Endothelial cell of umbilical vein (primary cell): ENCODE measurements at regions not wholly inside any gene's neighbourhood (a gene's known extent, or its start where the extent isn't known, plus 50 kb on each side); places are given as distances from the start of the nearest gene placed in this dataset.

Experiments used
- BruUV-seq: library from RNA; stranded (reverse); fragments of 400-500 nt; replicated peaks from 2 replicates; lab custom pipeline; 2021; lab: Mats Ljungman, UMichigan
- CTCF ChIA-PET: fragments of 300-600, 350-600 bp; sonication (Branson Sonifier 250); formaldehyde crosslinking; loops from one replicate; lab custom pipeline; 2021; ENCODE audit warnings: antibody characterized with exemption, inconsistent platforms; lab: Charles Lee
- POLR2A ChIA-PET: fragments of 300-600, 350-600 bp; sonication (Branson Sonifier 250); formaldehyde crosslinking; loops from one replicate; lab custom pipeline; 2021; ENCODE audit warnings: antibody characterized with exemption, inconsistent platforms; lab: Charles Lee
- DNase-seq: peaks from one replicate; pipeline ENCODE4 v3.0.0-alpha.2; 2011; ENCODE audit warnings: low read depth, low spot score
- FAIRE-seq: peaks from 2 replicates; lab custom pipeline; 2011; peaks lifted over from hg19 to GRCh38; lab: Jason Lieb, UNC
- H2AFZ ChIP-seq: 2 replicates; pipeline ENCODE4 v1.6.0; 2012; ENCODE audit warnings: low read depth, low read length, control low read depth, inconsistent platforms
- H3K27ac ChIP-seq: 2 replicates; pipeline ENCODE4 v1.5.1; 2011; ENCODE audit warnings: low read depth, mild to moderate bottlenecking, control low read depth, low read length, moderate library complexity; ENCODE audit not compliant: insufficient read depth
- H3K27me3 ChIP-seq, 2 experiments: 2 replicates each; pipeline versions ENCODE4 v1.6.0 to v1.6.1; 2011; ENCODE audit warnings: low read length in 2 of 2, mixed read lengths in 1 of 2; ENCODE audit not compliant: control insufficient read depth in 2 of 2, insufficient read depth in 2 of 2
- H3K36me3 ChIP-seq, 2 experiments: 2 replicates in 1 of 2; 3 replicates in 1 of 2; pipeline ENCODE4 v1.5.1; 2011; ENCODE audit warnings: low read length in 2 of 2, mild to moderate bottlenecking in 1 of 2, moderate library complexity in 1 of 2; ENCODE audit not compliant: control insufficient read depth in 2 of 2, insufficient read depth in 2 of 2; ENCODE audit errors: extremely low read depth in 1 of 2
- H3K4me1 ChIP-seq: 3 replicates; pipeline ENCODE4 v1.5.1; 2011; ENCODE audit warnings: mild to moderate bottlenecking, low read length; ENCODE audit not compliant: control insufficient read depth, insufficient read depth; ENCODE audit errors: extremely low read depth
- H3K4me2 ChIP-seq: 2 replicates; pipeline ENCODE4 v1.6.1; 2011; ENCODE audit warnings: low read length, control low read depth, mixed read lengths; ENCODE audit not compliant: insufficient read depth
- H3K4me3 ChIP-seq, 3 experiments: fragments of 200-600 bp in 1 of 3; sonication (generic), shearing (Covaris generic) in 1 of 3; replicated peaks in 1 of 3; 2 replicates each; pipeline ENCODE4 v1.5.1; 2011 to 2016; ENCODE audit warnings: control low read depth in 3 of 3, low read length in 3 of 3, mild to moderate bottlenecking in 2 of 3, inconsistent platforms in 1 of 3, low read depth in 1 of 3, moderate library complexity in 1 of 3; ENCODE audit not compliant: insufficient read depth in 1 of 3
- H3K79me2 ChIP-seq: 2 replicates; pipeline ENCODE4 v1.6.0; 2012; ENCODE audit warnings: low read length, inconsistent platforms; ENCODE audit not compliant: control insufficient read depth, insufficient read depth
- H3K9ac ChIP-seq: replicated peaks from 2 replicates; pipeline ENCODE3; 2011; ENCODE audit warnings: low read length, control low read depth; ENCODE audit not compliant: insufficient read depth; ENCODE audit errors: extremely low read depth
- H3K9me1 ChIP-seq: replicated peaks from 3 replicates; pipeline ENCODE4 v1.6.0; 2011; ENCODE audit warnings: mild to moderate bottlenecking, low read length; ENCODE audit not compliant: control insufficient read depth, insufficient read depth; ENCODE audit errors: extremely low read depth
- H3K9me3 ChIP-seq: replicated peaks from 2 replicates; pipeline ENCODE4 v1.5.1; 2012; ENCODE audit warnings: low read length, inconsistent platforms; ENCODE audit not compliant: control insufficient read depth, insufficient read depth
- H4K20me1 ChIP-seq: replicated peaks from 2 replicates; pipeline ENCODE3; 2011; ENCODE audit warnings: mild to moderate bottlenecking, low read length; ENCODE audit not compliant: control insufficient read depth, insufficient read depth; ENCODE audit errors: extremely low read depth
- CTCF ChIP-seq, 2 donors: IDR thresholded peaks; 1 replicate in 1 of 2; 2 replicates in 1 of 2; pipeline ENCODE4 v1.5.1; 2011; ENCODE audit warnings: low read length in 2 of 2, mild to moderate bottlenecking in 2 of 2, moderate library complexity in 2 of 2, control low read depth in 1 of 2, inconsistent platforms in 1 of 2, low read depth in 1 of 2; ENCODE audit not compliant: insufficient read depth in 1 of 2; ENCODE audit errors: extremely low read depth in 1 of 2
- EZH2 ChIP-seq: IDR thresholded peaks from 2 replicates; pipeline ENCODE4 v1.6.1; 2012; ENCODE audit warnings: borderline replicate concordance, low read depth, mild to moderate bottlenecking, moderate library complexity, low read length, inconsistent platforms; ENCODE audit not compliant: severe bottlenecking
- GATA2 ChIP-seq: IDR thresholded peaks from 2 replicates; pipeline ENCODE4 v1.7.0; 2011; ENCODE audit warnings: low read depth, mild to moderate bottlenecking, moderate library complexity, mixed read lengths, low read length; ENCODE audit not compliant: insufficient read length, insufficient read depth
- MAX ChIP-seq: IDR thresholded peaks from 2 replicates; pipeline ENCODE4 v1.6.1; 2011; ENCODE audit not compliant: insufficient read depth, insufficient read length
- MYC ChIP-seq: IDR thresholded peaks from one replicate; pipeline ENCODE4 v1.6.1; 2011; ENCODE audit warnings: mild to moderate bottlenecking, low read depth, low read length
- POLR2A ChIP-seq: IDR thresholded peaks from 2 replicates; pipeline ENCODE4 v1.6.1; 2012; ENCODE audit warnings: low read depth, mild to moderate bottlenecking, control low read depth, low read length
- POLR2AphosphoS5 ChIP-seq: IDR thresholded peaks from 2 replicates; pipeline ENCODE4 v1.6.1; 2012; ENCODE audit warnings: low read depth, mild to moderate bottlenecking, control low read depth, low read length, moderate library complexity; ENCODE audit not compliant: insufficient read depth
- dilution Hi-C: fragments of 300-500 bp; cut with MboI; formaldehyde crosslinking; loops from one replicate; pipeline ENCODE4 v1.15.0; 2019; ENCODE audit warnings: low sequenced_read_pairs; ENCODE audit not compliant: extremely low pct_ligation_motif_present
- intact Hi-C: fragments of 100-400 bp; cut with micrococcal nuclease; formaldehyde crosslinking; loops from one replicate; pipeline ENCODE4 v1.10.0; 2022

GRCh38 chr1:36693161-36693525, 210.4 kb upstream of the CSF3R start:
- H3K4me2 ChIP-seq = no peak overlapping the region
- intact Hi-C loops = no loop called here
- POLR2A ChIA-PET = no interaction called here
- H4K20me1 ChIP-seq = no peaks in the 10 kb centered on the region
- CTCF ChIA-PET = no interaction called here
- dilution Hi-C loops = no loop called here
- no peaks in the 10 kb centered on the region for H3K27me3 ChIP-seq
- no peak for TF ChIP-seq CTCF (IDR thresholded peaks at IDR 0.05; ENCODE audit: extremely low read depth in 1 of 2, insufficient read depth in 1 of 2, low read depth in 1 of 2, low read length in 2 of 2)
- no peak for TF ChIP-seq MYC
- TF ChIP-seq EZH2 = no peak
- TF ChIP-seq MAX = no peak
- TF ChIP-seq POLR2AphosphoS5 = no peak
- TF ChIP-seq GATA2 = no peak
- no peak for TF ChIP-seq POLR2A
- no peak overlapping the region for H3K4me3 ChIP-seq
- H2AFZ ChIP-seq = no peak overlapping the region
- H3K36me3 ChIP-seq = no peaks in the 10 kb centered on the region
- no peaks in the 10 kb centered on the region for H3K9me1 ChIP-seq
- H3K9me3 ChIP-seq = no peaks in the 10 kb centered on the region
- DNase-seq (no peak), FAIRE-seq (no peak)
- BruUV-seq = no TSS peak
- no peaks in the 10 kb centered on the region for H3K79me2 ChIP-seq
- H3K4me1 ChIP-seq = no peaks in the 10 kb centered on the region
- H3K9ac ChIP-seq = no peak overlapping the region
- H3K27ac ChIP-seq = no peak overlapping the region
